Left renal cortex interstitium (tissue), 4 donors: ENCODE measurements at regions not wholly inside any gene's neighbourhood (a gene's known extent, or its start where the extent isn't known, plus 50 kb on each side); places are given as distances from the start of the nearest gene placed in this dataset.
"Not testable (repeated sequence)": the region's sequence is repeated elsewhere in the genome, so short reads cannot be mapped to it uniquely, and the experiment has no call there.

Source experiments
- DNase-seq, 4 donors: peaks; one replicate each; pipeline ENCODE4 v3.0.0-alpha.2; 2013; ENCODE audit warnings: low read depth in 4 of 4, low spot score in 2 of 4, missing footprints in 1 of 4

DNA sequence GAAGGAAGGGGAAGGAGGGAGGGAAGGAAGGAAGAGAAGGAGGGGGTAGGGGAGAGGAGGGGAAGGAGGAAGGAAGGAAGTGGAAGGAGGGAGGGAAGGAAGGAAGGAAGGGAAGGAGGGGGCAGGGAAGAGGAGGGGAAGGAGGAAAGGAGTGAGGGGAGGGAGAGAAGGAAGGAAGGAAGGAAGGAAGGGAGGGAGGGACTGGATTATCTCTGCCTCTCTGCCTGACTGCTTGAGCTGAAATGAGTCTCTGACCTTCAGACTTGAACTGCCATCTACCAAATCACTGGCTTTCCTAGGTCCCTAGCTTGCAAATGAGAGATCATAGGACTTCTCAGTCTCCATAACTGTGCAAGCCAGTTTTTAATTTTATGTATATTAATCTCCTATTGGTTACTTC, 436.8 kb downstream of the PREX1 start:
- DNase-seq: no peak

- no peak for DNase-seq
Measured at GRCh38 chr20:48387675-48388074, 440.1 kb downstream of the PREX1 start.

DNA sequence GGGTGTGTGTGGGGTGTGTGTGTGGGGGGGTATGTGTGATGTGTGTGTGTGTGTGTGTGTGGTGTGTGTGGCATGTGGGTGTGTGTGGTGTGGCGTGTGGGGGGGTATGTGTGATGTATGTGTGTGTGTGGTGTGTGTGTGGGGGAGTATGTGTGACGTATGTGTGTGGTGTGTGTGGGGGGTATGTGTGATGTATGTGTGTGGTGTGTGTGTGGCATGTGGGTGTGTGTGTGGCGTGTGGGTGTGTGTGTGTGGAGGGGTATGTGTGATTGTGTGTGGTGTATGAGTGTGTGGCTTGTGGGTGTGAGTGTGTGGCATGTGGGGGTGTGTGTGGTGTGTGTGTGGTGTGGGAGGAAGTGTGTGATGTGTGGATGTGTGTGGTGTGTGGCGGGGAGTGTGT, 442.3 kb downstream of the PREX1 start:
- no peak for DNase-seq

- DNase-seq: no peak
Measured at GRCh38 chr20:48385114-48385513, 442.7 kb downstream of the PREX1 start.

DNA sequence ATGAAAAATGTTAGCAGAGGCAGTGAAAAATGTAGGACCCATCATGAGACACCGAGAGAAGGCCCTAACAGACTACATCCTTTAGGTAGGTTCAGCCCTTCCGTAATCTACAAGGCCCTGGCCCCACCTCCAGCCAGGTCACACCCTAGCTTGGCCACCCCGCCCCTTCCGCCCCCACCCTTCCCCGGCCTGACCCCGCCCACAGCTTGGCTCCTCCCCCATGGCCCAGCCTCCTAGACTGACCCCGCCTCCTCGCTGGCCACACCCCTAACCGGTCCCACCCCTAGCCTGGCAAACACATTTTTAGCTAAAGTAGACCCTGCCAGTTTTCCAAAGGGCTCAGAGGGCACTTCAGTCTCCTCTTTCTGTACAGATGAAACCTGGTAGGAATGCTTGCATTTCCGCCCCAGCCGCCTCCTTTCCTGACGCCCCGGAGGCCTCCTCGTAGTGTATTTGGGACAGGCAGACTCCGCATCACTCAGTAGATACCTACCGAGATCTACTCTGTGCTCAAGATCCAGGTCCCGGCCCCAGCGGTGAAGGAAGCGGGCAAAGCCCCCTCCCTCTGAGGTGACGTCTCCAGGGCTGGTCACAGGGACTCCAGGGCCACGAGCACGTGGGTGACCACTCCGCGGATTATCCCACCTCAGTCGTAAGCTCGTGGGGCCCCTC, 443.5 kb downstream of the PREX1 start:
- DNase-seq: no peak

- no peak for DNase-seq
Measured at GRCh38 chr20:48383252-48383651, 444.5 kb downstream of the PREX1 start.

DNA sequence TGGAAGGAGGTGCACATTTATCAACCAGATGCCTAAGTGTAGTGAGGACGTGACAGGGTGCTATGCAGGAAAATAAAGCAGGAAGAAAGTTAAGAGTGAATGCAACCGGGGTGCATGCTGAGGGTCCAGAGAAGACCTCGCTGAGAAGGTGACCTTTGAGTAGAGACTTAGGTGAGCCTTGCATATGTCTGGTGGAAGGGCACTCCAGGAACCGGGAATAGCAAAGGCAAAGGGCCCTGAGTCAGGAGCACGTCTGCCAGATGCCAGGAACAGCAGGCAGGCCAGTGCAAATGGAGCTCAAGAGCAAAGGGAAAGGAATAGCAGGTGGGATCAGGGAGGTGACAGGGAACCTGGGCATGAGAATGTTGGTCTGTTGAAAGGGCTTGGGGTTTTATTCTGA, 445.5 kb downstream of the PREX1 start:
- DNase-seq: no peak

DNA sequence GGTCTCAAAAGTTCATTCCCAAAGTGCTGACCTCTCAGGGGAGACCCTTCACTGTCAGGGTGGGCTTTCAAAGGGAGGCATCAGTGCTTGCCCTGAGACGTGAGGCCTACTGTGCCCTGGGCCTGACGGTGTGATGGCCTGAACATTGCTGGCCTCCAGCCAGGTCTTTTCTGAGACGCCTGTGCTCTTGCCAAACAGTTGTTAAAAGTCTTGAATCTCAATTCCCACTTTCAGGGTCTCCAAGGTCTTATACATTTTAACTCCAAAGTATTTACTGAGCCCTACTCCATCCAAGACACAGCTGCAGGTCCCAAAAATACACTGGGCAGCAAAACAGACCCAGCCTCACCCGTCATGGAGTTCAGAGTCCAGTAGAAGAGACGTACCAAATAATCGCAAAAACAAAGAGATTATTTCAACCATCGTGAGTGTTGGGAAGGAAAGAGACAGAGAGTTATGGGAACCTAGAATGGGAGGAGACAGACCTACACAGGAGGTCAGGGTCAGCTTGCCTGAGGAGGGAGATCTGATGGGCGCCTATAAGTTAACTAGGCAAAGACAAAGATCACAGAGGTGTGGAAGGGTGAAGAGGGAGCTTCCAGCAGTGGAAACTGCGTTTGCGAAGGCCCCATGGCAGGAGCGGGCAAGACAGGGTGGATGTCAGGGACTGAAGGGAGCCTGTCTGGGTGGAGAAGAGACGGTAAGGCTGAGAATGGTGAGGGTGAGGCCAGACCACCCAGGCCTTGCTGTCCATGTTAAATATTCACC, 446.3 kb downstream of the PREX1 start:
- DNase-seq: no peak

- no peak for DNase-seq
Measured at GRCh38 chr20:48380661-48381060, 447.1 kb downstream of the PREX1 start.

- DNase-seq: no peak
Measured at GRCh38 chr20:48378976-48379675, 448.7 kb downstream of the PREX1 start.

GRCh38 chr20:48377940-48378339, 449.9 kb downstream of the PREX1 start:
- DNase-seq: no peak

- DNase-seq: no peak
Measured at GRCh38 chr20:48375804-48376203, 452.0 kb downstream of the PREX1 start.

DNA sequence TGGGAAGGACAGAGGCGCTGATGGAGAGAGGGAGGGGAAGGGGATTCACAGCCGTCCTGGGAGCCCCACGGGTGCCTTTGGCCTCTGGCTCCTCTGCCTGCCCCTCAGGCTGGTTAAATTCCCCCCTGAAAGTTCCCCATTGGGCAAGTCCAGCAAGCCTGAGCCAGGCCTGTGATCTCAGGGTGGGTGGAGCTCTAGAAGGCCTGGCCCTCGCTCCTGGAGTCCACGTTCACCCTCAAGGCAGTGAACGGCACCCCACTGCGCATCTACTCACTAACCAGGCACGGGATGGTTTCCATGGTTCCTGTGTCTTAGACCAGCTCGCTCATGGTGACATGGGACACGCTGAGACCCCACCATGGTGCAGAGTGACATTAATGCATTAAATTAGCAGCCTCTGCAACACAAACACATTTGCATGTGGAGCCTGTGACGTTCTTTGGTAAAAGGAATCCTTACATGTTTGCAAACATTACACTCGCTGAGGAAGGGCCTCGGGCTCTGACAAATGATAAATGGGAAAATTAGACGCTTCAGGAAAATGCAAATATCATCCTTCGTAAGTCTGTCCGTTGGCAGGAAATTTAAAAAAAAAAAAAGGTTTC, 452.7 kb downstream of the PREX1 start:
- DNase-seq: no peak

DNA sequence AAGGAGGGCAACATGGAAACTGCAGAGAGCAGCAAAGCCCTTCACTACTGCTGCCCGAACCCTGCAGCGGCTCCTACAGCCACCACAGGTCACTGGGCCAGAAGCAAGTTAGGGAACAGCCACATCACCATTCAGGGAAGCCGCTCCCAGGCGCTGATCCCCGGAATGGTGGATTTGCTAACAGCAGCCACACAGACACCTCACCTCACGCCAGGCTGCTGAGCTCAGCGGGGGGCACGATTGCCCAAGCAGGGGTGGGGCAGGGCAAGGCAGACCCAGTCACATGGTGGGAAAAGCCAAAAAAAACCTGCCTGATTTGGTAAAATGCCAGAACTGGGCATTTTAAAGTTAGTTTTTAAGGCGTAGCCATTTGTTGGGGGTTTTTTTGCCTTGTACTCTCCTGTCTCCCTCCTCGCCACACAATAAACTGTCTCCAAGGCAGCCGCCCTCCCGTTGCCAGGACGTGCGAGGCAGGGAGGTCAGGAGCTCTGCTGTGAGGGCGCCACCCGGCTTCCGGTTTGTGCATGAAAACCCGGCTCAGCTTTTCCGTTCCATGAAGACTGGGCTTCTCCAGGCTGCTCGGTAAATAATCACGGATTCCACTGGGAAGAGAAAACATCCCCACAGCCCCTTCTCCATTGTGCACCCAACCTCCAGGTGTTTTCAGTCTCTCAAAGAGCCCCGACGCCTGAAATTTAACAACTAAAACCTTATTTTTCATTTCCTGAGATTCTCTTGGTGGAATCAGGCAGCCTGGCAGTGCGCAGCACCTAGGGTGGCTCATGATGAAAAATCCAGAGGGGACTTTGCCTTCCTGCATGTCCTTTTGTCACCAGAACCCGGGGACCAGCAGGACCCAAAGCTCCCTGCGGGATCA, 453.5 kb downstream of the PREX1 start:
- DNase-seq: not testable (repeated sequence)

GRCh38 chr20:48373555-48373934, 454.3 kb downstream of the PREX1 start:
- no peak for DNase-seq

- not testable (repeated sequence) for DNase-seq
Measured at GRCh38 chr20:48372851-48373554, 454.8 kb downstream of the PREX1 start.

GRCh38 chr20:48371211-48371610, 456.6 kb downstream of the PREX1 start:
- no peak for DNase-seq

GRCh38 chr20:48368580-48369021, 459.2 kb downstream of the PREX1 start:
- DNase-seq: not testable (repeated sequence)

DNA sequence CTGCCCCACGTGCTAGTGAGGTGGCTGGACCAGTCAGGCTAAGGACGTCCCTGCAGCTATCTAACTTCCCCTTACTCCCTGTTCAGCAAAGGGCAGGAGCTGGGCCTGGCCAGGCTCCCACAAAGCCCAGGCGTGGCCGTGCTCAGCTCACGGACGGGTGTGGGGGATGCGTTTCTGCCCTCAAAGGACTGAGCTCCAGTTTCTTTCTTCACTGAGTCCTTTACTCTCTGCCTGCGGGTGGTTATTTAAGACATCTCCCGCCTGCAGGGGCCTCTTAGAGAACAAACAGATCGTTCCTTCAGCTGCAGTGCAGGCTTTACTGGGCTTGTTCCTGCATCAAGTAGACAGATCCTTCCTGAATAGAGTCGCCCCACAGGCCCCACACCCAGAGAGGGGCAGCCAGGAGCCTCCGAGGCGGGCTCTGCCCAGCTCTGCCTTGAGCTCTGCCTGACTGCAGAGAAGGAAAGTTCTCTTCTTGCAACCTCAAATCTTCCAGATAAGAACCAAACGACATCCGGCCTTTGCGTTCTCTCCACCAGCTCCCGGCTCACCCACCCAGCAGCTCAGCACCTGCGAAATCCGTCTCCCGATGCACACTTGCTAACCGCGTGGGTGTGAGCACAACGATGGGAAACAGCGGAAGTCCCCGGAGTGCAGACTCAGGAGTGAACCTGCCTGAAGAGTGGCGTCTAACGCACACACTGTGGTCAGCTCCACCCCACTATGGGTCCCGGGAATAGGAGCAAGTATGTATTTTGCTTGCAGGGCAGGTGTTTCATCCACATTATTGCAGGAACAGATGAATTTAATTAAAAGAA, 460.0 kb downstream of the PREX1 start:
- not testable (repeated sequence) for DNase-seq
